ENCODE measurements at regions not wholly inside any gene's neighbourhood (a gene's known extent, or its start where the extent isn't known, plus 50 kb on each side); places are given as distances from the start of the nearest gene placed in this dataset.

DNA sequence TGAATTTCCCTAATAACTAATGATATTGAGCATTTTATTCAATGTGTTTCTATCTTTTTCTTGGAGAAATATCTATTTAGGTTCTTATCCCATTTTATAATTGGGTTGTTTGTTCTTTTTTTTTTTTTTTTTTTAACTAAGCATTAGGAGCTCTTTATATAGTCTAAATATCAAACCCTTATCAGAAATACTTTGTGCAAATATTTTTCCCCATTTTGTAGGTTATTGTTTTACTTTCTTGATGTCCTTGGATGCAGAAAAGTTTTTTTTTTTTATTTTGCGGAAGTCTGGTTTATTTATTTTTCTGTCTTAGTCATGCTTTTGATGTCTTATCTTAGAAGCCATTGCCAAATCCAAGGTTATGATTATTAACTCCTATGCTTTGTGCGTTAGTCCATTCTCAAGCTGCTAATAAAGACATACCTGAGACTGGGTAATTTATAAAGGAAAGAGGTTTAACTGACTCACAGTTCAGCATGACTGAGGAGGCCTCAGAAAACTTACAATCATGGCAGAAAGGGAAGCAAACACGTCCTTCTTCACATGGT lies 434.3 kb upstream of the TBX3 start:
- no peak for TF ChIP-seq SP1 (IDR thresholded peaks at IDR 0.05)
- TF ChIP-seq FOXM1 (IDR thresholded peaks at IDR 0.05; ENCODE audit: borderline replicate concordance) = no peak
- no peak for TF ChIP-seq ZNF384 (IDR thresholded peaks at IDR 0.05)
- no peak for TF ChIP-seq NFRKB (IDR thresholded peaks at IDR 0.05)
- no peak for TF ChIP-seq BHLHE40 (IDR thresholded peaks at IDR 0.05; ENCODE audit: borderline replicate concordance)
- TF ChIP-seq FOXK2 (IDR thresholded peaks at IDR 0.05) = no peak
- no peak for TF ChIP-seq ARNT (IDR thresholded peaks at IDR 0.05)
- TF ChIP-seq TARDBP (IDR thresholded peaks at IDR 0.05) = no peak
- no peak for TF ChIP-seq FOXA1 (IDR thresholded peaks at IDR 0.05)
- no peak for TF ChIP-seq ELF4 (IDR thresholded peaks at IDR 0.05)
- TF ChIP-seq SUZ12 (IDR thresholded peaks at IDR 0.05) = no peak
- TF ChIP-seq, protein P1, sequence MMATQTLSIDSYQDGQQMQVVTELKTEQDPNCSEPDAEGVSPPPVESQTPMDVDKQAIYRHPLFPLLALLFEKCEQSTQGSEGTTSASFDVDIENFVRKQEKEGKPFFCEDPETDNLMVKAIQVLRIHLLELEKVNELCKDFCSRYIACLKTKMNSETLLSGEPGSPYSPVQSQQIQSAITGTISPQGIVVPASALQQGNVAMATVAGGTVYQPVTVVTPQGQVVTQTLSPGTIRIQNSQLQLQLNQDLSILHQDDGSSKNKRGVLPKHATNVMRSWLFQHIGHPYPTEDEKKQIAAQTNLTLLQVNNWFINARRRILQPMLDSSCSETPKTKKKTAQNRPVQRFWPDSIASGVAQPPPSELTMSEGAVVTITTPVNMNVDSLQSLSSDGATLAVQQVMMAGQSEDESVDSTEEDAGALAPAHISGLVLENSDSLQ (IDR thresholded peaks at IDR 0.05) = no peak
- TF ChIP-seq L3MBTL2 (conservative IDR thresholded peaks at IDR 0.05) = no peak
